IMR-90 (cell line): ENCODE measurements at regions not wholly inside any gene's neighbourhood (a gene's known extent, or its start where the extent isn't known, plus 50 kb on each side); places are given as distances from the start of the nearest gene placed in this dataset.

Source experiments
- ATAC-seq: fragments of 200-7000 bp; cut with Tn5 transposase; 2 replicates; pipeline ENCODE4 v1.9.1; 2020; ENCODE audit warnings: low read depth, mild to moderate bottlenecking, moderate library complexity
- BruUV-seq: library from RNA; stranded (reverse); fragments of 400-500 nt; replicated peaks from 2 replicates; lab custom pipeline; 2021; lab: Mats Ljungman, UMichigan
- CTCF ChIA-PET: fragments of 300-600 bp; formaldehyde crosslinking; extraction: SDS; loops from one replicate; lab custom pipeline; 2021; ENCODE audit warnings: antibody characterized with exemption; lab: Yijun Ruan, JAX
- POLR2A ChIA-PET: fragments of 300-600 bp; sonication (Branson Sonifier 250); formaldehyde crosslinking; loops from one replicate; lab custom pipeline; 2022; ENCODE audit warnings: antibody characterized with exemption; ENCODE audit not compliant: unreplicated experiment; lab: Charles Lee
- DNase-seq: peaks from one replicate; pipeline ENCODE4 v3.0.0; 2013
- H2AFZ ChIP-seq: replicated peaks from 2 replicates; pipeline ENCODE3; 2013; ENCODE audit warnings: low read length, mild to moderate bottlenecking; ENCODE audit not compliant: poor library complexity
- H2AK5ac ChIP-seq: 2 replicates; pipeline ENCODE4 v1.6.1; 2013; ENCODE audit warnings: low read depth, low read length, inconsistent platforms
- H2AK9ac ChIP-seq: replicated peaks from 2 replicates; pipeline ENCODE3; 2013; ENCODE audit warnings: mild to moderate bottlenecking, low read depth, low read length, moderate library complexity; ENCODE audit not compliant: poor library complexity
- H2BK120ac ChIP-seq: 2 replicates; pipeline ENCODE4 v1.6.1; 2013; ENCODE audit warnings: low read depth, low read length, inconsistent platforms
- H2BK15ac ChIP-seq: 3 replicates; pipeline ENCODE4 v1.6.1; 2013; ENCODE audit warnings: low read depth, low read length, inconsistent platforms
- H2BK20ac ChIP-seq: 2 replicates; pipeline ENCODE4 v1.6.1; 2013; ENCODE audit warnings: low read depth, mild to moderate bottlenecking, inconsistent platforms, low read length, moderate library complexity
- H2BK5ac ChIP-seq: 2 replicates; pipeline ENCODE4 v1.6.1; 2013; ENCODE audit warnings: mild to moderate bottlenecking, low read depth, low read length, inconsistent platforms; ENCODE audit not compliant: poor library complexity, severe bottlenecking
- H3K14ac ChIP-seq: replicated peaks from 2 replicates; pipeline ENCODE4 v1.6.1; 2013; ENCODE audit warnings: low read depth, low read length, inconsistent platforms
- H3K18ac ChIP-seq: 2 replicates; pipeline ENCODE4 v1.6.1; 2013; ENCODE audit warnings: low read depth, low read length, control low read depth
- H3K23ac ChIP-seq: 2 replicates; pipeline ENCODE4 v1.6.1; 2013; ENCODE audit warnings: low read depth, low read length, inconsistent platforms
- H3K27ac ChIP-seq: 2 replicates; pipeline ENCODE4 v1.5.1; 2013; ENCODE audit warnings: mild to moderate bottlenecking, control low read depth, low read length; ENCODE audit not compliant: insufficient read depth
- H3K27me3 ChIP-seq: 2 replicates; pipeline ENCODE4 v1.6.1; 2013; ENCODE audit warnings: low read length; ENCODE audit not compliant: control insufficient read depth, insufficient read depth
- H3K36me3 ChIP-seq: 2 replicates; pipeline ENCODE4 v1.6.1; 2013; ENCODE audit warnings: low read length, mixed read lengths; ENCODE audit not compliant: control insufficient read depth, insufficient read depth
- H3K4ac ChIP-seq: 2 replicates; pipeline ENCODE4 v1.6.1; 2013; ENCODE audit warnings: low read depth, low read length, inconsistent platforms
- H3K4me1 ChIP-seq: 2 replicates; pipeline ENCODE4 v1.6.1; 2013; ENCODE audit warnings: low read length, mixed read lengths; ENCODE audit not compliant: control insufficient read depth, insufficient read depth
- H3K4me2 ChIP-seq: 2 replicates; pipeline ENCODE4 v1.6.1; 2013; ENCODE audit warnings: low read depth, mild to moderate bottlenecking, control low read depth, low read length, moderate library complexity
- H3K4me3 ChIP-seq: 2 replicates; pipeline ENCODE4 v1.5.1; 2013; ENCODE audit warnings: low read depth, mild to moderate bottlenecking, control low read depth, low read length, moderate library complexity; ENCODE audit not compliant: insufficient read depth
- H3K56ac ChIP-seq: 2 replicates; pipeline ENCODE4 v1.6.1; 2013; ENCODE audit warnings: low read length, inconsistent platforms; ENCODE audit not compliant: insufficient read depth; ENCODE audit errors: extremely low read depth
- H3K79me1 ChIP-seq, 2 experiments: 2 replicates each; pipeline ENCODE4 v1.6.1; 2013; ENCODE audit warnings: low read length in 2 of 2, inconsistent platforms in 1 of 2, low read depth in 1 of 2
- H3K9ac ChIP-seq: 2 replicates; pipeline ENCODE4 v1.6.1; 2013; ENCODE audit warnings: low read depth, low read length, control low read depth
- H3K9me1 ChIP-seq: 2 replicates; pipeline ENCODE4 v1.6.1; 2013; ENCODE audit warnings: low read length, inconsistent platforms; ENCODE audit not compliant: insufficient read depth
- H3K9me3 ChIP-seq: 2 replicates; pipeline ENCODE4 v1.6.1; 2013; ENCODE audit warnings: low read length; ENCODE audit not compliant: control insufficient read depth, insufficient read depth
- H4K20me1 ChIP-seq: 2 replicates; pipeline ENCODE4 v1.6.1; 2013; ENCODE audit warnings: low read length, inconsistent platforms; ENCODE audit not compliant: insufficient read depth
- H4K5ac ChIP-seq: 2 replicates; pipeline ENCODE4 v1.6.1; 2013; ENCODE audit warnings: mild to moderate bottlenecking, low read depth, low read length, control low read depth
- H4K8ac ChIP-seq, 2 experiments: 2 replicates each; pipeline ENCODE4 v1.6.1; 2013; ENCODE audit warnings: low read depth in 2 of 2, low read length in 2 of 2, control low read depth in 1 of 2, inconsistent platforms in 1 of 2
- H4K91ac ChIP-seq: 2 replicates; pipeline ENCODE4 v1.6.1; 2013; ENCODE audit warnings: low read depth, low read length, inconsistent platforms; ENCODE audit not compliant: insufficient read depth
- FOS ChIP-seq: fragments of 150-350 bp; IDR thresholded peaks from 2 replicates; pipeline ENCODE4 v1.6.1; 2016; ENCODE audit warnings: low read depth, low read length
- NFE2L2 ChIP-seq: fragments of 150-350 bp; IDR thresholded peaks from 2 replicates; pipeline ENCODE4 v1.6.1; 2016; ENCODE audit warnings: low read depth, mild to moderate bottlenecking, low read length
- POLR2A ChIP-seq: IDR thresholded peaks from 2 replicates; pipeline ENCODE4 v1.6.1; 2012; ENCODE audit warnings: mild to moderate bottlenecking, low read depth, low read length
- RFX5 ChIP-seq: IDR thresholded peaks from 2 replicates; pipeline ENCODE4 v1.8.0; 2012; ENCODE audit warnings: low read depth, mild to moderate bottlenecking, low read length, moderate library complexity
- WGBS, 2 experiments: methylation state at CpG; one replicate each; pipeline versions ENCODE4 v1.1.5 to v1.1.7; 2013; ENCODE audit warnings: missing lambda C conversion rate in 2 of 2; ENCODE audit not compliant: insufficient read length in 1 of 2; ENCODE audit errors: extremely low coverage in 2 of 2; 5-methylcytosine and 5-hydroxymethylcytosine counted together
- dilution Hi-C: fragments of 300-500 bp; cut with HindIII; formaldehyde crosslinking; loops from one replicate; pipeline ENCODE4 v1.14.3; 2018; ENCODE audit warnings: low sequenced_read_pairs; ENCODE audit not compliant: unreplicated experiment
- in situ Hi-C: fragments of 300-500 bp; cut with MboI; formaldehyde crosslinking; loops from 3 replicates; pipeline ENCODE4 v1.14.3; 2019; ENCODE audit warnings: low sequenced_read_pairs, inconsistent platforms, mixed read lengths
- intact Hi-C: fragments of 100-400 bp; cut with micrococcal nuclease; formaldehyde crosslinking; loops from 2 replicates; pipeline ENCODE4 v1.10.0; 2022

GRCh38 chr20:63085151-63085861, 78.5 kb upstream of the BHLHE23 start:
- dilution Hi-C loops, result no loop called here
- DNase-seq, result no peak
- no TSS peak for BruUV-seq

More at GRCh38 chr20:63085151-63085861, 78.5 kb upstream of the BHLHE23 start:
- no peak for ATAC-seq
- WGBS, 2 experiments, result 65% methylated on average over 19 of the region's 34 CpGs; no CpG with 5 or more reads in 1 of the 2 experiments
- H3K14ac ChIP-seq, result no peak overlapping the region
- H4K8ac ChIP-seq, result no peak overlapping the region
- H3K27ac ChIP-seq, result no peak overlapping the region
- H2BK20ac ChIP-seq, result no peak overlapping the region
- H3K9me1 ChIP-seq, result no peaks in the 10 kb centered on the region
- TF ChIP-seq RFX5 (no peak), POLR2A (no peak), NFE2L2 (no peak), FOS (no peak)
- no peak overlapping the region for H2BK120ac ChIP-seq
- H2AK5ac ChIP-seq, result no peak overlapping the region
- H4K5ac ChIP-seq, result no peak overlapping the region
- H3K9me3 ChIP-seq, result no peaks in the 10 kb centered on the region
- H3K79me1 ChIP-seq, result no peaks in the 10 kb centered on the region
- H3K4me2 ChIP-seq, result no peak overlapping the region
- intact Hi-C loops, result no loop called here
- no peak overlapping the region for H3K56ac ChIP-seq
- H3K36me3 ChIP-seq, result no peaks in the 10 kb centered on the region
- in situ Hi-C loops, result no loop called here
- H2AFZ ChIP-seq, result no peak overlapping the region
- no peak overlapping the region for H2BK15ac ChIP-seq
- no peak overlapping the region for H3K23ac ChIP-seq
- H3K4me3 ChIP-seq, result no peak overlapping the region
- H3K27me3 ChIP-seq, result peaks cover 31% of the 10 kb centered on the region
- H4K91ac ChIP-seq, result no peak overlapping the region
- ChIA-PET POLR2A (interaction anchor here (0.7 kb wide), 1 partner anchor 386 kb away, joined by 4 read pairs; no protein-coding TSS in a partner anchor), CTCF (no interaction called here)
- no peak overlapping the region for H2AK9ac ChIP-seq
- no peak overlapping the region for H3K4ac ChIP-seq
- H3K18ac ChIP-seq, result no peak overlapping the region
- no peaks in the 10 kb centered on the region for H3K4me1 ChIP-seq
- no peaks in the 10 kb centered on the region for H4K20me1 ChIP-seq
- no peak overlapping the region for H3K9ac ChIP-seq
- no peak overlapping the region for H2BK5ac ChIP-seq
